Stimulated activated CD4-positive, alpha-beta T cell treated with anti-CD3 and anti-CD28 coated beads, Interleukin-12 subunit alpha, Interleukin-12 subunit beta, amount 100 ng/mL, for 24 hours (primary cell): ENCODE measurements at regions not wholly inside any gene's neighbourhood (a gene's known extent, or its start where the extent isn't known, plus 50 kb on each side); places are given as distances from the start of the nearest gene placed in this dataset.
"Not testable (repeated sequence)": the region's sequence is repeated elsewhere in the genome, so short reads cannot be mapped to it uniquely, and the experiment has no call there.

ENCODE experiments used
- DNase-seq, 2 experiments: peaks; one replicate each; pipeline ENCODE4 v3.0.0-alpha.2; 2020; ENCODE audit warnings: low read depth in 2 of 2

DNA sequence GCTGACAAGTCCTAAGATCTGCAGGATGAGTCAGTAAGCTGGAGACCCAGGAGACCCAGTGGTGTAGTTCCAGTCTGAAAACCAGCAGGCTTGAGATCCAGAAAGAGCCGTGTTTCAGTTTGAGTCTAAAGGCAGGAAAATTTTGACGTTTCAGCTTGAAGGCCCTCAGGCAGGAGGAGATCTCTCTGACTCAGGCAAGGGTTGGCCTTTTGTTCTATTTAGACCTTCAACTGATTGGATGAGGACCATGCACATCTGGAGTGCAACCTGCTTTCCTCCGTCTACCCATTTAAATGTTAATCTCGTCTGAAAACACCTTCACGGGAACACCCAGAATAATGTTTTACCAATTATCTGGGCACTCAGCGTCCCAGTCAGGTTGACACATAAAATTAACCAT, 69.5 kb downstream of the NPIPA7 start:
- DNase-seq = not testable (repeated sequence)

GRCh38 chr16:16449712-16450237, 70.8 kb downstream of the NPIPA7 start:
- not testable (repeated sequence) for DNase-seq

- not testable (repeated sequence) for DNase-seq
Observed at GRCh38 chr16:16451721-16452410, 72.9 kb downstream of the NPIPA7 start.

DNA sequence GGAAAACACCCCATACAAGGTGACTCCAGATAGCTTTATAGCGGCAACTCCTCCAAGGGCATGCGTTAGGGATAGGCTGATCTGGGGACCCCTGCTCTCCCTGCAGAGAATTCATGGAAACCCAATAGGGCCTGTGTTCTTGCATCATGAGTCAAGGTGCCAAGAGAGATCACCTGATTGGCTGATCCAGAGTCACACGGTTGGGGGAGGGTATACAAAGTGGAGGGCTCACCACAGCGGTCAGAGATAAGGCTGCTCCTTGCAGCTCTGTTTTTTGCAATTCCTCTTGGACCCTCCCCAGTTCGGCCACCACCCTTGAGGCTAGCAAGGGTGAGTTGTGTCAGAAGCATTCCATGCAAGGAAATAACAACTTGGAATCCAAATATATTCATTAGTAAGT, 79.6 kb downstream of the NPIPA7 start:
- not testable (repeated sequence) for DNase-seq

DNA sequence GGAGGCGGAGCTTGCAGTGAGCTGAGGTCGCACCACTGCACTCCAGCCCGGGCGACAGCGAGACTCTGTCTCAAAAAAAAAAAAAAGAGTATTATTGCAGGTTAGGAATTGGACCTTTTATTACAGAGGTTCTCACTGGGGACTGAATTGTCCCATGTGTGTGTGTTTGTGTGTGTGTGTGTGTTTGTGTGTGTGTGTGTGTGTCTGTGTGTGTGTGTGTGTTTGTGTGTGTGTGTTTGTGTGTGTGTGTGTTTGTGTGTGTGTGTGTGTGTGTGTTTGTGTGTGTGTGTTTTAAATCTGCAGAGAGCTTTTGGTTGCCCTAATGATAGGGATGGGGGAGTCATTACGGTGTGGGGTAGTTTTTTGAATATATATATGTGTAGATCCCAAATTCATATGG, 84.9 kb downstream of the NPIPA7 start:
- DNase-seq = not testable (repeated sequence)

DNA sequence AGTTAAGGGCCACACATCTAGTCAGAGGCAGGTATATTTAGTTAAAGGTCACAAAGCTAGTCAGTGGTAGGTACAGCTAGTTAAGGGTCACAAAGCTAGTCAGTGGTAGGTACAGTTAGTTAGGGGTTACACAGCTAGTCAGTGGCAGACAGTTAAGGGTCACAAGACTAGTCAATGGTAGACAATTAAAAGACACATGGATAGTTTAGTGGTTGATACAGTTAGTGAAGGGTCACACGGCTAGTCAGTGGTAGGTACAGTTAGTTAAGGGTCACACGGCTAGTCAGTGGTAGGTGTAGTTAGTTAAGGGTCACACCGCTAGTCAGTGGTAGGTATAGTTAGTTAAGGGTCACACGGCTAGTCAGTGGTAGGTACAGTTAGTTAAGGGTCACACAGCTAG, 110.0 kb downstream of the NPIPA7 start:
- DNase-seq = not testable (repeated sequence)

- not testable (repeated sequence) for DNase-seq
Observed at GRCh38 chr16:16489466-16489865, 110.5 kb downstream of the NPIPA7 start.

DNA sequence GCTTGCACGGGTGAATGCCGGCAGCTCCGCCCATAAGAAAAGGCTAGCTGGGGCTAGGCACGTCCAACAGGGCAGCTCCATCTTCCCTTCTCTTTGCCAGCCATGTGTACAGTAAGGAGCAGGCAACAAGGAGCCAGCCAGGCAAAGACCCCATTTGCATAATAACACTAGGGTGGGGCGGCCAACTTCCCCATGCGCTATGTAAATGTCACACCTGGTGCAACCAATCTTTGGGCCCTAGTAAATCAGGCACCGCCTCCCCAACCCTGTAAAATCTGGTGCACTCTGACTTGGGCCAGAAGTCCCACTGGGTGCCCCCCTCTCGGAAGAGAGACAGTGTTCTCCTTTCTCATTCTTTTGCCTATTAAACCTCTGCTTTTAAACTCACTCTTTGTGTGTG, 115.2 kb downstream of the NPIPA7 start:
- not testable (repeated sequence) for DNase-seq

GRCh38 chr16:16494998-16495397, 116.1 kb downstream of the NPIPA7 start:
- not testable (repeated sequence) for DNase-seq

DNA sequence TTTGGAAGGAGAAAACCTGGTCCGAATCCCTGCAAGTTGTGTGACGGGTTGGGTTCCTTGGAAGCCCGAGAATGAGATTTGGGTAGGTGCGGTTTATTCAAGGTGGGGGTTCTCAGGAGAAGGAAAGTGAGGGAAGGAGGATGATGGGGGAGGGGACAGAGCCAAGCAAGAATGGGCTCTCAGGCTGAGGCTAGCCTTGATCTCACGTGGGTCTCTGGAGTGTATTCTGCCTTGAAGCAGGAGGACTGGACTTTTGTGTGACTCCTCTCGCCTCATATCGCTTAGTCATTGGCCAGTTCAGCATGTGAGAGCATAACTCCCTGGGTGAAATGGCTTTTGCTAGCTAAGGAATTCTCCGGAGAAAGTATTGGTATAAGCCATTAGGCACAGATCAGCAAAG, 120.9 kb downstream of the NPIPA7 start:
- not testable (repeated sequence) for DNase-seq

GRCh38 chr16:16507041-16507440, 128.1 kb downstream of the NPIPA7 start:
- DNase-seq = not testable (repeated sequence)

DNA sequence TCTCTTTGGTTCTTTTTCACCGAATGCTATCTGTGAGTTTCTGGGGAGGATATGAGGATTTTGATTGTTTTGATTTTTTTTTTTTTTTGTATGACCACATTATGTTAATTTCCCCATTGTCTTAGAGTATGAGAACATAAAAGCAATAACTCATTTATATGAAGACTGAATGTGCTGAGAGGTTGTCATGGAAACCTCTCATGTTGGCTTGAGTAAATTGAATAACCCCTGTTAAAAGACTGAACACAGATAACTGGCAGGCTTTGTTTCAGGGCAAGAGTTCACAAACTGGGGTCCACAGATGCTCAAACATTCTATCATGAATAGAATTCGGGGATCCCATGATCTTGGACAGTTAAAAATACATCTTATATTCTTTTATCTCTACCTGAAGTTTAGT, 129.4 kb downstream of the NPIPA7 start:
- DNase-seq = not testable (repeated sequence)

- not testable (repeated sequence) for DNase-seq
Observed at GRCh38 chr16:16519395-16519794, 140.5 kb downstream of the NPIPA7 start.

GRCh38 chr16:16521239-16522002, 142.5 kb downstream of the NPIPA7 start:
- DNase-seq = not testable (repeated sequence)

DNA sequence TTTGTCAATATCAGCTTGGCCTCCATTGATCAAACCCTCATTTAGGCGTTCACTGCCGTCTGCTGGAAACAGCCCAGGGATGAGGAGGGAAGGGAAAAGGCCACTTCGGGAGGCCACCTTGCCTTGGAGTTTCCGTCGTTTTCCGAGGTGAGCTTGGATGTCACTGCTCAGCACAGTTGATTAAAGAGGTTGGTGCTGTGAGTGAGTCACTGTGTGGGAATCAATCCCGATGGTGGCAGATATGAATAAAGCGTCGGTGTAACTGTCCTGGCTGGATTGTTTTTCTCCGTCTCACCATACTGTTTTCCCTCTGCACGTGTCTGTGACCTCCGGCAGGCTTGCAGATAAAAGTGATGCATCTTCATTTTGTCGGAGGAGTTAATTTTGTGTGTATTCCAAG, 148.1 kb downstream of the NPIPA7 start:
- DNase-seq = not testable (repeated sequence)

GRCh38 chr16:16530744-16531143, 151.8 kb downstream of the NPIPA7 start:
- not testable (repeated sequence) for DNase-seq

GRCh38 chr16:16535565-16535964, 156.6 kb downstream of the NPIPA7 start:
- DNase-seq = not testable (repeated sequence)

GRCh38 chr16:16536151-16536550, 157.2 kb downstream of the NPIPA7 start:
- DNase-seq = not testable (repeated sequence)

DNA sequence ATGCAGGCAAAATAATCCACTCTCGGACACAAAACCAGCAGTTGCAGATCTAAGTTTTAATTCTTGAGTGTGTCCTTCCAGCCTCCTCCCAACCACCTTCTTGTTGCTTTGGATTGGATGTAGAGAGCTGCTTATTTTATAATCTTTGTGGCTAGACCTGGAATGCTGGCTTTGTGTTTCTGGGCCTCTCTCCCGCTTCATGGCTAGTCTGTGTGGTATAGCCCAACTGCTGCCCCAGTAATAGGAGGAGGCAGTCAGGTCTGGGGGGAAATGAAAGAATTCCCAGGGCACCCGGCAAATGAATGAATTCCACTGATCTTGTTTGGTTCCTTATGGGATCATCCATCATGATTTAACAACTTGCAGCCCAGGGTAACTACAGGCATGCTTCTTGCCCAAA, 170.8 kb downstream of the NPIPA7 start:
- not testable (repeated sequence) for DNase-seq

GRCh38 chr16:16550824-16551223, 171.9 kb downstream of the NPIPA7 start:
- not testable (repeated sequence) for DNase-seq

GRCh38 chr16:16552819-16553340, 173.9 kb downstream of the NPIPA7 start:
- not testable (repeated sequence) for DNase-seq

- not testable (repeated sequence) for DNase-seq
Observed at GRCh38 chr16:16559179-16559740, 180.3 kb downstream of the NPIPA7 start.
